ENCODE measurements at regions not wholly inside any gene's neighbourhood (a gene's known extent, or its start where the extent isn't known, plus 50 kb on each side); places are given as distances from the start of the nearest gene placed in this dataset.

DNA sequence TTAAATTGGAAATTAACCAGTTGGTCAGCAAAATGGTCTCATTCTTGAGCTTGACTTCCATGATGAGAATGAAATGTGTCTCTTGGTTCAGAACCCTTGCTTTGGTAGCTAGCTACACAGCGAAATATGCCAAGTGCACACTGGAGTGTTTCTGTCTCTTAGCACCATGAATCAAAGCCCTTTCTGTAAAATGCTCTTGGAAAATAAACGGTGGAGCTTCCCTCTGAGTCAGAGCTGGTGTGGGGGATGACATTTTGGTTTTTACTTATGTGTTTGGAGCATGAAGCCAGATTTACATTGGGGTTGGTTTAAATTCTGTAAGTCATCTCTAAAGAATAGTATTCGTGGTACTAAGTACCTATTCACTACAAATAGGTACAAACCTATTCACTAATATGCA, 85.1 kb upstream of the NANOGP8 start:
- H3K27me3 Mint-ChIP-seq (ENCODE audit: low read depth): peaks cover 5% of the 10 kb centered on the region

DNA sequence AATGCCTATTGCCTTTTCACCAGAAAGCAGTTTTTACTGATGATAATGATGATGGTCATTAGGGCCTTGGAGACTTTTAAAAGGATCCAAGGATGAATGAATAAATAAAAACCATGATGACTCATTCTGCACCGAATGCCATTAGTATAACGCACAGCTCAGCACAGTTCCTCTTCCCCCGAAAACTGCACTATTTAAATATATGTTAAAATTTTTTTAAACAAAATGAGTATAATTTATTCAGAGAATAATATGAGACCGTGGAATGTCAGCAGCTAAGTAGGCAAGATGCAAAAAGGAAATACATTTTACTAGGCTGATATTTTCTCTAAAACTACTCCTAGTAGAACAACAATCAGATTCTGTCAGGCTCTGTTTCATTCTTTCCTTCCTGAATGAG, 83.4 kb upstream of the NANOGP8 start:
- DNase-seq (no peak), ATAC-seq (no peak)
- H3K9me3 Mint-ChIP-seq (ENCODE audit: insufficient read depth): no peaks in the 10 kb centered on the region
- ChIA-PET CTCF (no interaction called here), POLR2A (no interaction called here)
- H3K27me3 Mint-ChIP-seq (ENCODE audit: low read depth): peaks cover 5% of the 10 kb centered on the region
- no peaks in the 10 kb centered on the region for H3K4me1 Mint-ChIP-seq (ENCODE audit: low read depth)
- no peak overlapping the region for H3K27ac Mint-ChIP-seq
- no peak overlapping the region for H3K4me3 Mint-ChIP-seq
- no peaks in the 10 kb centered on the region for H3K36me3 Mint-ChIP-seq (ENCODE audit: low read depth)

More for the DNA sequence above, 85.1 kb upstream of the NANOGP8 start:
- Mint-ChIP-seq H3K9me3 (ENCODE audit: insufficient read depth) (no peaks in the 10 kb centered on the region), H3K4me1 (ENCODE audit: low read depth) (no peaks in the 10 kb centered on the region), H3K4me3 (no peak overlapping the region), H3K36me3 (ENCODE audit: low read depth) (no peaks in the 10 kb centered on the region), H3K27ac (no peak overlapping the region)
- DNase-seq: no peak
- ATAC-seq: no peak
- ChIA-PET POLR2A (no interaction called here), CTCF (no interaction called here)

DNA sequence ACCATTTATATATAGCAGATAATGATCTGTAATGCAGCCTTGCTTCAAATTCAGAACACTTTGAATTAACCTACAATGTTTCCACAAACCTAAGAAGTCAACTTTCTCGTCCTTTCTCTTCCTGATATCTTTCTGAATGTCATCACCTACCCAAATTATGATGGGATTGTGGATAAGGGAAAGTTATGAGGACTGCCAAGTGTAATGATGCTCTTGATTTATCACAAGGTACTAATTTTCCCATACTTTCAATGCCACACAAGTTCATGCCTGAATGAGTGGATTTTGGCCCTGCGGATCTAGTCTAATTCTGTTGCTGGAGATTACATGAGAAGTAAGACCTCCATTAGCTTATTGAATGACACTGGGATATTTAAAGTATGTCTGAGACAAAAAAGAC, 82.6 kb upstream of the NANOGP8 start:
- ChIA-PET POLR2A (no interaction called here), CTCF (no interaction called here)
- H3K36me3 Mint-ChIP-seq (ENCODE audit: low read depth): no peaks in the 10 kb centered on the region
- DNase-seq (no peak), ATAC-seq (no peak)
- H3K4me3 Mint-ChIP-seq: no peak overlapping the region
- H3K27ac Mint-ChIP-seq: no peak overlapping the region
- no peaks in the 10 kb centered on the region for H3K9me3 Mint-ChIP-seq (ENCODE audit: insufficient read depth)
- peaks cover 5% of the 10 kb centered on the region for H3K27me3 Mint-ChIP-seq (ENCODE audit: low read depth)
- H3K4me1 Mint-ChIP-seq (ENCODE audit: low read depth): no peaks in the 10 kb centered on the region

DNA sequence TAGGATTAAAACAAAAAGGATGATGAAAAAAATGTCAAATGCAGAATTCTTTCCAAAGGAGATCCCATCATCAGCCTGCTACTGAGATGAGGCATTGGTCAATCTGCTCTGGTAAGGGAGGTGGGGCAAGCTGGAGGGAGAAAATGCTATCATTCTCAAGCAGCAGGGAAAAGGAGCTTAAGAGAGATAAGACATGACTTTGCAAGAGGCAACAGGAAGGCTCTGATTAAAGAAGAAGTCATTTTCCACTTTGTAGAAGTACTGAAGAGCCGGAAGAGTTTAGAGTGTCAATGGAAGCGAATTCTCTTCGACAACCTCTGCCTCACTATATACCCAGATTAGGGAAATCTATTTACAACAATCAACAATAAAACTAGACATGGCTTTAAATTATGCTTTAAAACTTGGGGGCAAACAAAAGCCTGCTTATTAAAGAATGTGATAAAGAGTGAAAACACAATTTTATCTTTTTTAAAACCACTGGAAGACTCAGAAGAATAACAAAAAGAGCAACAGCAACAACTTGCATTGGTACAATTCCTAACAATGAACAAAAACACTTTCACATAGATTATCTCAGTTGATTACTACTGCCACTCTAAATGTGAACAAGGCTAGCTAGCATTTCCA, 81.8 kb upstream of the NANOGP8 start:
- no peaks in the 10 kb centered on the region for H3K4me1 Mint-ChIP-seq (ENCODE audit: low read depth)
- no peaks in the 10 kb centered on the region for H3K36me3 Mint-ChIP-seq (ENCODE audit: low read depth)
- ChIA-PET CTCF (no interaction called here), POLR2A (no interaction called here)
- peaks cover 5% of the 10 kb centered on the region for H3K27me3 Mint-ChIP-seq (ENCODE audit: low read depth)
- H3K4me3 Mint-ChIP-seq: no peak overlapping the region
- no peaks in the 10 kb centered on the region for H3K9me3 Mint-ChIP-seq (ENCODE audit: insufficient read depth)
- no peak for ATAC-seq
- no peak overlapping the region for H3K27ac Mint-ChIP-seq
- no peak for DNase-seq

DNA sequence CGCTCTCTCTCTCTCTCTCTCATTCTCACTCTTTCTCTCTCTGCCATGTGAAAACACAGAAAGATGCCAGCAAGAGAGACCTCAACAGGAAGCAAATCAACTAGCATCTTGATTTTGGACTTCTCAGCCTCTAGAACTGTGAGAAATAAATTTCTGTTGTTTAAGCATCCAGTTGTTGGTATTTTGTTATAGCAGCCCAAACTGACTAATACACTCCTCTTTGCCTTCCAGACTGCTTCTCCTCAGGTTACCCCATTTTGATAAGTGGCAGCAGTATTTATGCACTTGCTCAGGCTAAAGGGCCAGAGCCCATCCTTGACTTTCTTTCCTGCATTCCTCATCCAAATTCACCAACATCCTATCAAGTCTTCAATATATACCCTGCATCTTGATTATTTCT, 76.6 kb upstream of the NANOGP8 start:
- Mint-ChIP-seq H3K4me3 (no peak overlapping the region), H3K4me1 (ENCODE audit: low read depth) (no peaks in the 10 kb centered on the region), H3K27me3 (ENCODE audit: low read depth) (no peaks in the 10 kb centered on the region), H3K36me3 (ENCODE audit: low read depth) (no peaks in the 10 kb centered on the region), H3K27ac (no peak overlapping the region), H3K9me3 (ENCODE audit: insufficient read depth) (no peaks in the 10 kb centered on the region)
- no peak for DNase-seq
- no peak for ATAC-seq
- POLR2A ChIA-PET: no interaction called here
- CTCF ChIA-PET: no interaction called here

DNA sequence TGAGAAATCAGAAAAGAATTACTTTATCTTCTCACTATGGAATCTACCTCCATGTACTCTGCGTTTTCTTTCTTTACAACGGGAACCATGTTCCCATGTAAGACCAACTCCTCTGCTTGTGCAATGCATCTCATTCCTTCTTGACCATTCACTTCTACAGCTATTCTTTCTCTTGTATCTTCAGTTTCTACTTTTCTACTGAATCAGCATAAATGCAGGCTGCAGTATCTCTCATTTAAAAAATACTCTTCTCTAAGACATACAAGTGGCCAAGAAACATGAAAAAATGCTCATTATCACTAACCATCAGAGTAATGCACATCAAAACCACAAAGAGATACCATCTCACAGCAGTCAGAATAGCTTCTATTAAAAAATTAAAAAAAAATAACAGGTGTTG, 74.1 kb upstream of the NANOGP8 start:
- POLR2A ChIA-PET: no interaction called here
- no peak overlapping the region for H3K27ac Mint-ChIP-seq
- H3K4me1 Mint-ChIP-seq (ENCODE audit: low read depth): no peaks in the 10 kb centered on the region
- no peak for ATAC-seq
- CTCF ChIA-PET: no interaction called here
- no peaks in the 10 kb centered on the region for H3K36me3 Mint-ChIP-seq (ENCODE audit: low read depth)
- DNase-seq: no peak
- no peak overlapping the region for H3K4me3 Mint-ChIP-seq
- no peaks in the 10 kb centered on the region for H3K27me3 Mint-ChIP-seq (ENCODE audit: low read depth)
- no peaks in the 10 kb centered on the region for H3K9me3 Mint-ChIP-seq (ENCODE audit: insufficient read depth)

DNA sequence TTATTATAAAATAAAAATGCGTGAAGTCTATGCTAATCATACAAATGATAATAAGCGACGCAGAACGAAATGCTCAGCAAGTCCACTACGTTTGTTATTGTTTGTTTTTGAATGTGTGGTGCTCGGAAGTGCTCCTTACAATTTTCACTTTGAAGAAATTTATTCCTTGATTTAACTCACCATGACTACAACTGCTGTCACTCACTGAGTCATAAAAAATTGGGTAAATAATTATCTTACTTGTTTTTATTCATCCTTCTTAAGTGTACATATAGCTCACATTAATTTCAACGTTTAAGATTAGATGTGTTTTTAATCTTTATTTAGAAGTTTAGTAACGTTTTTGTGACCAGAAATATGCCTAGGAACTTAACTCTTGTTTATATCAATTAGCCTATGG, 66.7 kb upstream of the NANOGP8 start:
- Mint-ChIP-seq H3K9me3 (ENCODE audit: insufficient read depth) (no peaks in the 10 kb centered on the region), H3K4me3 (no peak overlapping the region), H3K27me3 (ENCODE audit: low read depth) (peaks cover 3% of the 10 kb centered on the region), H3K4me1 (ENCODE audit: low read depth) (no peaks in the 10 kb centered on the region), H3K36me3 (ENCODE audit: low read depth) (no peaks in the 10 kb centered on the region), H3K27ac (no peak overlapping the region)
- ChIA-PET CTCF (no interaction called here), POLR2A (no interaction called here)
- DNase-seq: no peak
- no peak for ATAC-seq

DNA sequence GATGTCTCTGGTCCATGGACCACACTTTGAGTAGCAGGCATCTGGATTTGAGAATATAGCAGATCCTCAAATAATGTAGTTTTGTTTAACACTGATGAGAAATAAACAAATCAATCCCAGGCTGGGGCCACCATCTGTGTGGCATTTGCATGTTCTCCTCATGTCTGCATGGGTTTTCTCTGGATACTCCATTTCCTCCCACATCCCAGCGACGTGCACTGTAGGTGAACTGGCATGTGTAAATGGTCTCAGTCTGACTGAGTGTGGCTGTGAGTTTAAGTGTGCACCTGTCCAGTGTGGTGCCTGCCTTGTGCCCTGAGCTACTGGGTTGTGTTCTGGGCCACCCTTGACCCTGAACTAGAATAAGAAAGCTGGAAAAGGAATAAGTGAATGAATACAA, 66.3 kb upstream of the NANOGP8 start:
- Mint-ChIP-seq H3K9me3 (ENCODE audit: insufficient read depth) (no peaks in the 10 kb centered on the region), H3K4me1 (ENCODE audit: low read depth) (no peaks in the 10 kb centered on the region), H3K36me3 (ENCODE audit: low read depth) (no peaks in the 10 kb centered on the region), H3K27me3 (ENCODE audit: low read depth) (peaks cover 3% of the 10 kb centered on the region), H3K4me3 (no peak overlapping the region), H3K27ac (no peak overlapping the region)
- ChIA-PET CTCF (no interaction called here), POLR2A (no interaction called here)
- no peak for ATAC-seq
- DNase-seq: no peak

DNA sequence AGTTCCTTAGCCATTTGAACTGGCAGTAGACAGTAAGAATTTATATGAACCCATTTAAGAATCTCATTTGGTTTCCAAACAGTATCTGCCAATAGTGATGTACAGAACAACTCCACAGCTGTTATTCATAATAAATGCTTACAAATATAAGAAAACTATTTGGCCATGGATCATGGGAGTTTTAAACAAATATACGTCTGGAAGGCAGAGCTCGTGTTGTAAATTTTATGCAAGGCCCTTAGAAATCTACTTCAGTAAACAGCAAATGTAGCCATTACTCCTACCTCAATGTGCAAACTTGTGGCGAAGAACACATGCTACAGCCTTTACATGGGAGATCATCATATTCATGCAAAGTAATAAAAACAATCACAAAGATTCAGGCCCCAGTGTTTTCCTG, 65.3 kb upstream of the NANOGP8 start:
- ATAC-seq: no peak
- Mint-ChIP-seq H3K27me3 (ENCODE audit: low read depth) (peaks cover 3% of the 10 kb centered on the region), H3K27ac (no peak overlapping the region), H3K4me1 (ENCODE audit: low read depth) (no peaks in the 10 kb centered on the region), H3K4me3 (no peak overlapping the region), H3K9me3 (ENCODE audit: insufficient read depth) (no peaks in the 10 kb centered on the region), H3K36me3 (ENCODE audit: low read depth) (no peaks in the 10 kb centered on the region)
- ChIA-PET CTCF (no interaction called here), POLR2A (no interaction called here)
- no peak for DNase-seq

DNA sequence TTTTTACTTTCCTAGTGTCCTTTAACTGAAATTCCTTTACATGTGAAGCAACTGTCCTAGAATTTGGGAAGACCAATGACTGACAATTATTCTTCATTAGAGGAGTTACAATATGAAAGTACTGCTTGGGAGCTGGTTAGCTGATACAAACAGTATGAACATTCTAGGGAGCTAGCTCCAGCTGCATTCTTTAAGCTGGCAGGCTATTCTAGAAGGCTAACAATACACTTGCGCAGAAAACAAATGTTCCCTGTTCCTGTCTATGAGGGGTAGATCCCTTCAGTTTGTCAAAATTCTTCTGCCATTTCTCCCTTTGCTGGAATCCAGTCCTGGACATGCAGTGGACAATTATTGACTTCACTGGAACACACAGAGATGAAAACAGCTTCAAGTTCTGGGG, 60.2 kb upstream of the NANOGP8 start:
- Mint-ChIP-seq H3K4me3 (no peak overlapping the region), H3K4me1 (ENCODE audit: low read depth) (no peaks in the 10 kb centered on the region), H3K27me3 (ENCODE audit: low read depth) (peaks cover 3% of the 10 kb centered on the region), H3K27ac (no peak overlapping the region), H3K9me3 (ENCODE audit: insufficient read depth) (no peaks in the 10 kb centered on the region), H3K36me3 (ENCODE audit: low read depth) (no peaks in the 10 kb centered on the region)
- DNase-seq (no peak), ATAC-seq (no peak)
- CTCF ChIA-PET: no interaction called here
- POLR2A ChIA-PET: no interaction called here

DNA sequence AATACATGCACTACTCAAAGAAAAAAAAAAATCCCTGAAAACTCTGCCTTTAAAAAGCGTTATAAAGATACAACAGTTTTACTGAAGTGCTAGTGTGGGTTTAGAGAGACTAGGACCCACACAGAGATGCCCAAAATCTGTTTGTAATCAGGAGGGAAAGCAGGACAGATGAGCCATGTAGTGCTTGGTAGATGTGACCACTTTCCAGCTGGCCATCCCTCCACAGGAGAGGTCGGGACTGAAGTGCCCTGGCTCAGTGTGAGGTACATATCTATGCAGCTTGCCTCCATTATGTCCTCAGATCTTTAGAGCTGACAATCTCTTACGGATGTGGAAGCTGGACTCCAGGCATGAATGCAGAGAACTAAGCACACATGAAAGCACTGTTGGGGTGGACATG, 57.5 kb upstream of the NANOGP8 start:
- Mint-ChIP-seq H3K27ac (no peak overlapping the region), H3K4me3 (no peak overlapping the region), H3K4me1 (ENCODE audit: low read depth) (no peaks in the 10 kb centered on the region), H3K27me3 (ENCODE audit: low read depth) (no peaks in the 10 kb centered on the region), H3K9me3 (ENCODE audit: insufficient read depth) (no peaks in the 10 kb centered on the region), H3K36me3 (ENCODE audit: low read depth) (no peaks in the 10 kb centered on the region)
- POLR2A ChIA-PET: no interaction called here
- CTCF ChIA-PET: no interaction called here
- no peak for ATAC-seq
- no peak for DNase-seq

DNA sequence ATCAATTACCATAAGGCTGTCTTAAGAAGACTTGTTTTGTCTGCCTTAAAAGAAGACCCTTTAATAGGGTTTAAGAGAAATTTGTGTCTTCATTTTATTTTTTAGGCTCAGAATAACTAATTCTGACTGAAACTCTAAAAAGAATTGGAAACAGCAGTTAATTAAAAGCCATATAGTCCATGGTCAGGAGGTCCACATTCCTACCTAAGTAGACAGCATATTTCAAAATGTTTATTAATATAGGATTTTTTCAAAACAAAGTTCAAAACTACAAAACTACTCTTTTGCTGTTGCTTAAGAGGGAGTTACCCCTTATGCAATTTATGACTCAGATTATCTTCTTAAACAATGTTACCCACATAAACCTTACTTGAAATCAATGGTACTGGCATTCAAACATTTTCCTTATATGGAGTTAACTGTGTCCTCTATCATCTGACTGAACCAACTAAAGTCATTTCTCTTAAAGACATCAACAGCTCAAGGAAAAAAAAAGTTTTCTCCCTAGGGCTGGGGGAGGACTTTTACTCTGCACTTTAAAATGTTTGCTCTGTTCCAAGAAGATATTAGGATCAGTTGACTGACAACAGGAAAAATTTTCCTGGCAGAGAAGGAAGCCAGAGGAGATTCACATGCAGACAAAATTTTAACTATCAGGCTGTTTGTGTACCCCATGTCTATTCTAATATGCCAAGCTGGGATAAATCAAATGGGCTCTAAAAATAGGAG, 56.8 kb upstream of the NANOGP8 start:
- Mint-ChIP-seq H3K9me3 (ENCODE audit: insufficient read depth) (no peaks in the 10 kb centered on the region), H3K27ac (no peak overlapping the region), H3K4me1 (ENCODE audit: low read depth) (no peaks in the 10 kb centered on the region), H3K36me3 (ENCODE audit: low read depth) (no peaks in the 10 kb centered on the region), H3K27me3 (ENCODE audit: low read depth) (no peaks in the 10 kb centered on the region), H3K4me3 (no peak overlapping the region)
- POLR2A ChIA-PET: no interaction called here
- DNase-seq (no peak), ATAC-seq (no peak)
- CTCF ChIA-PET: interaction anchor here (1.1 kb wide), 1 partner anchor 24 kb away, joined by 3 read pairs; no protein-coding TSS in a partner anchor

DNA sequence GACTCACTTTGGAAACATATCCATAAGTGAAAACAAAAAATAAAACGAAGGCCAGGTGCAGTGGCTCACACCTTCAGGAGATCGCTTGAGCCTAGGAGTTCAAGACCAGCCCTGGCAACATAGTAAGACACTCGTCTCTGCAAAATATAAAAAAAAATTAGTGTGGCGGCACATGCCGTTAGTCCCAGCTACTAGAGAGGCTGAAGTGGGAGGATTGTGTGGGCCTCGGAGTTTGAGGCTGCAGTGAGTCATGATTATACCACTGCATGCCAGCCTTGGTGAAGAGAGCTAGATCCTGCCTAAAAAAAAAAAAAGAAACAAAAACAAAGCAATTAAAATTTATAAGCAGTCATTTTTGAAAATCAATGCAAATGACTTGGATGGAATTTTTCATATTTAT, 54.7 kb upstream of the NANOGP8 start:
- H3K27ac Mint-ChIP-seq: no peak overlapping the region
- no peaks in the 10 kb centered on the region for H3K36me3 Mint-ChIP-seq (ENCODE audit: low read depth)
- ChIA-PET POLR2A (no interaction called here), CTCF (no interaction called here)
- DNase-seq (no peak), ATAC-seq (no peak)
- no peak overlapping the region for H3K4me3 Mint-ChIP-seq
- H3K9me3 Mint-ChIP-seq (ENCODE audit: insufficient read depth): no peaks in the 10 kb centered on the region
- no peaks in the 10 kb centered on the region for H3K27me3 Mint-ChIP-seq (ENCODE audit: low read depth)
- no peaks in the 10 kb centered on the region for H3K4me1 Mint-ChIP-seq (ENCODE audit: low read depth)

All from activated CD8-positive, alpha-beta T cell treated with anti-CD3 and anti-CD28 coated beads, Interleukin-2, amount 10 ng/mL, durations not matched to agents 7 days and 5 days (primary cell).